ENCODE measurements at regions not wholly inside any gene's neighbourhood (a gene's known extent, or its start where the extent isn't known, plus 50 kb on each side); places are given as distances from the start of the nearest gene placed in this dataset.

DNA sequence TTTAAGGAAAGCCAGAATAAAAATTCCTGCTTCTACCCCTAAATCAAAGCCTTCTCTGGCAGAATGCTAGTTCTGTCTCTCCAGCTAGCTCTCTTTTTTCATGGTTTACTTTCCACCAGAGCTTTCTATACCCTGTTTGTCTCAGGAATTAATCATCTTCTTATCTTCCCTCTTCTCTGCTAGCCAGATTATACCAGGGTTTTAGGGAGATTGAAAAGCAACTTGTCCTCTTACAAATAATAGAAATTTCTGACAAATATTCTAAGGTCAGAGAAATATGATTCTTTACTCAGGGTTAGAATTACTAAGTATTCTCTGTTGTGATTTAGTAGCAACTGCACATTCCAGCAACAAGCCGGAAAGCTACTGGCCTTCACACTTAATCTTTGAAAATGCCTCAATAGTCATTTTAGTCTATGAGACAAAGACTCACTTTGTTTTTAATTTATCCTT lies 166.4 kb downstream of the TANC2 start:
- DNase-seq (ENCODE audit: low spot score): no peak

DNA sequence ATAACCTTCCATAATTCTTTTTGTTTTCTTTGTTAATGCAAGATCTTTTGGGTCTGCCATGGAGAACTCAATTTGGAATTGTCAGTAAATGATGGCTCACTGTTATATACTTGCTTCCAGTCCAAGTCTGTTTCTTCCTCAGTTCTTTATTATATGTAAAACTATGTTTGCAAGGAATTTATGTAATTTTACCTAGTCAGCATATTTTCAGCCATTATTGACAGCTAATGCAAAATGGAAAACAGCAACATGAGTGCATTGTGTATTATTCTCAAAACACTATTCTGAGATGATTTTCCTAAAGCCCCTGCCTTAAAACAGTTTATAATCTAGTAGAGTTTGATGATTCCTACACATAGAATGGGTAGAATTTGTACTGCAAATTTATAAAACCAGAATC lies 167.5 kb downstream of the TANC2 start:
- no peak for DNase-seq (ENCODE audit: low spot score)

DNA sequence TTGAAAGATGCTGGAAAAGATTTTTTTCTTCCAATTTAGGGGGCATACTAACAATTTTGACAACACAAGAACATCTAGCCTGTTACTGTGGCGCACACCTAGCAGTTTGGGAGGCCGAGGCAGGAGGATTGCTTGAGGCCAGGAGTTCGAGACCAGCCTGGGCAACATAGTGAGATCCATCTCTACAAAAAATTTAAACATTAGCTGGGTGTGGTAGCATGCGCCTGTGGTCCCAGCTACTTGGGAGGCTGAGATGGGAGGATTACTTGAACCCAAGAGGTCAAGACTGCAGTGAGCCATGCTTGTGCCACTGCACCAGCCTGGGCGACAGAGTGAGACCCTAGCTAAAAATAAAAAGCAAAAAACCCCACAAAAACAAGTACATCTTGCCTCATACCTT lies 168.8 kb downstream of the TANC2 start:
- DNase-seq (ENCODE audit: low spot score): no peak

DNA sequence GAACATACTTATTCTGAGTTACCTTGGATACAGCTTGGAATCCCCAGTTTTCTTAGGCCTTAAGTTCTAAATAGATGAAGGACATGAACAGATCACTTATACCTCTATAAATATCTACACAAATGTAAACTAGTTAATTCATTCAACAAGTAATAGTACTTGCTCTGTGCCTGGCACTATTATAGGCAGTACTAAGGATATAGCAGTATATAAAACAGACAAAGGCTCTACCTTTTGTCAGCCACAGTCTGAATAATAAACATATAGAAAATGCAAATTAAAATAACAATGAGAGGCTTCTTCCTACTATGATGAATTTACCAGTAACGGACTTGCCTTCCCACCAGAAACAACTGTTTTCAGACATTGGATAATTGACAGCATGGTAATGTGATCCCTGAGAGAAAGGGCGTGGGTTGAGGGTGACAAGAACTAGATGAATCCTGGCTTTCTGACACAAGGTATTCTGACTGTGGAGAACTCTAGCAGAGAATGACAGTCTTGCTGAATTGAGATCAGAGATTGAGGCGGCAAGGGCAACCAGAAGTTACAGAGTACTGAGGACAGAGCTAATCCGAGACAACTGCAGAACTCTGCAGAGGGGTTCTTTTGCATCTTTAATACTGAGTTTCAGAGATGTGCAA lies 170.5 kb downstream of the TANC2 start:
- DNase-seq (ENCODE audit: low spot score): no peak

DNA sequence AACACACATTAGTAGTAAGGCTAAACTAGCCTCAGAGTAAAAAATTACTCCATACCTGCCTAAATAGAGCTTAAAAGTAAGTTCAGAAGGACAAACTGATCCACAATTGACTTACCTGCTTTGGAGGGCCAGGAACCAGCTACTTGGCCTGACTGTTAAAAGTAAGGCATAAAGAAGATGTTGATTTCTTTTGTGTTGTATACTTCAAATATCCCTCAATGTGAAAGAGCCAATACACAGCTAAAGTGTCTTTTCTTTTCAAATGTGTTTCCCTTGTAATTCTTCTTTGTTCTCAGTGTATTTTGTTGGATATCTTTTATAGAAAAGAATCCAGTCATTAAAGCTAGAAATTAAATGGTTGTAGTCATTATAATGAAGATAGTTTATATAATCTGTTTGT lies 171.1 kb downstream of the TANC2 start:
- no peak for DNase-seq (ENCODE audit: low spot score)

DNA sequence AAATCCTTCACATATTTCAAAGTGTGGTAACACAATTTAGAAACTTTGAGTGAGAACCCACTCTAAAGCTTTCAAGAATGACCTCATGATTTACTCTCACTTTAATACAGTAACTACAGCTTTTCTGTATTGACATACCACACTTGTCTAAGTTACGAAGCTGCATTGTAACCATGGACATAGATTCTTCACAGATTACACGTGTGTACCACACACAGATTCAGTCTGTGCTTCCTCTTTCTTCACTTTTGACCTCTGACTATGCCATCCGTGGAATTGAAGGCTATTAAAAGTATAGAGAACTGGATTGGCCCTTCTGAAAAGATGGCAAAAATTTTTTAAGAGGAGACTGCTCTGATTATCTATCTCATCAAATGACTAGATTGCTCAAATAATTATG lies 172.7 kb downstream of the TANC2 start:
- DNase-seq (ENCODE audit: low spot score): no peak

DNA sequence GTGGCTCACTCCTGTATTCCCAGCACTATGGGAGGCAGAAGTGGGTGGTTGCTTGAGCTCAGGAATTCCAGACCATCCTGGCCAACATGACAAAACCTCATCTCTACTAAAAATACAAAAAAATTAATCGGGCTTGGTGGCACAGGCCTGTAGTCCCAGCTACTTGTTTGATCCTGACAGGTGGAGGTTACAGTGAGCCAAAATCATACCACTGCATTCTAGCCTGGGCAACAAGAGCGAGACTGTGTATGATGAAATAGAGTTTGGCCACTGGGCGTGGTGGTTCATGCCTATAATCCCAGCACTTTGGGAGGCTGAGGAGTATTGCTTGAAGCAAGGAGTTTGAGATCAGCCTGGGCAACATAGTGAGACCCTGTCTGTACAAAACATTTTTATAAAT lies 173.3 kb downstream of the TANC2 start:
- DNase-seq (ENCODE audit: low spot score): no peak

DNA sequence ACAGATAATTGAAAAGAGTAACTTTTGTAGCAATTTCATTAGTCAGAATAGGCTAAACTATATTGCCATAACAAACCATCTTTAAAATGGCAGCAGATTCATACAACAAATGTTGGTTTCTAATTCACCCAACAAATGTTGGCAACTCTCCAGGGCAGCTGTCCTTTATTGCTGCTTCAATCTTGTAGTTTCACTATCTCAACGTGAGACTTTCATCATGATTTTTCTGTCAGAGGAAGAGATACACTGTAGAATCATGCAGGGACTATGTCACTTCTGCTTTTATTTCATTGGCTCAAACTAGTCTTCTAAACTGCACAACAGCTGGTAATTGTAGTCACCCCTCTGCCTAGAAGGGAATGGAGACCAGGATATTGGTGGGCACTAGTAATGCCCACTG lies 174.2 kb downstream of the TANC2 start:
- DNase-seq (ENCODE audit: low spot score): no peak

DNA sequence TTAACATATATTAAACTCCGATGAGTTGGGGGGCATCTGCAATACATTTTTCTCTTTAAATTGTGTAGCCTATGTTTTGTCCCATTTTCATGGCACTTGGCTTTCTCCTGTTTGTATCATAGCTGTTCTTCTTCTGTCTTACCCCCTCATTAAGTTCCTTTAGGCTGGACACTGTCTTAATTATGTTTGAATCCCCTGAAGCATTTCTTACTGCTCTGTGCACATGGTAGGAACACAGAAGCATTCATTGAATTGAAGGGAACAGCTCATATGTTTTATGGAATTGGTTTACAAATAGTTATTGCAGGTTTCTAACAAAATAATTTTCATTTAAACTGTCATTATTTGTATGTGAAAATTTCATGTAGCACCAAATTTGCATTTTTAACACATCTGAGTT lies 176.8 kb downstream of the TANC2 start:
- DNase-seq (ENCODE audit: low spot score): no peak

DNA sequence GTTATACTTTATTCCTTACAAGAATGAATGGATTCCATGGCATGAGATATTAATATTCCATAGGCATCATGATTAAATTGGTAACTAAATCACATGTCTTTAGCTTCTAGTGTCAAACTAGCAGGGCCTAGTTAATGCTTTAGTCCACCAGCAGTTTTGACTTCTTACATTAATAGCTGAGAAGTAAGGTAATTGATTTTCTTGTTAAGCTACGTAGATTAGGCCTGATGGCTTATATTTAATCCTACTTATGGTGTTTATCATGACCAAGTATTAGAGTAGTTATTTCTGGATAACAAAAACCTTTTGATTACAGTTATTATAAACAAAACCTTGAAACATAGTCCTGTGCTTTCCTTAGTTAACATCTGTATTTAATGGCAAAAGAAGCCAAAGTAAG lies 184.5 kb downstream of the TANC2 start:
- no peak for DNase-seq (ENCODE audit: low spot score)

DNA sequence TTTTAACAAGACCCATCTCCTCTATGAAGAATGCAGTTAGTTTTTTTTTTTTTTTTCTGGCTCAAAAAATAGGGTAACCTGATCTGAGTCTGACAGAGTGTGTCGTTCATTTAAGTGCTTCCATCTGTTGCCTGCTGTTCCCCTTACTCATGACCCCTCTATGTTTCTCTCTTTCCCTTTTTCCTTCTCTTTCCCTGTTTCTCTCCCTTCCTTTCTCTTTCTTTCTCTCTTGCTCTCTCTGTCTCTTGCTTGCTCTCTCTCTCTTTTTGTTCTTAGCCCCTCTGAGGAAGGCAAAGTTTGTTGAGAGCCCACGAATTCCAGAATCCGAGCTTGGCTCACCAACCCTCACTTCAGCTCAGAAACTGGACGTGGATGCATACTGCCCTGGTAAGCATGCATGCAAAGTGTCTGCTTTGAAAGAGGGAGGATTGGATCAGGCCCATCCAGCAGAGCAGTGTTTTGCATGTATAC lies 185.0 kb downstream of the TANC2 start:
- DNase-seq (ENCODE audit: low spot score): no peak

DNA sequence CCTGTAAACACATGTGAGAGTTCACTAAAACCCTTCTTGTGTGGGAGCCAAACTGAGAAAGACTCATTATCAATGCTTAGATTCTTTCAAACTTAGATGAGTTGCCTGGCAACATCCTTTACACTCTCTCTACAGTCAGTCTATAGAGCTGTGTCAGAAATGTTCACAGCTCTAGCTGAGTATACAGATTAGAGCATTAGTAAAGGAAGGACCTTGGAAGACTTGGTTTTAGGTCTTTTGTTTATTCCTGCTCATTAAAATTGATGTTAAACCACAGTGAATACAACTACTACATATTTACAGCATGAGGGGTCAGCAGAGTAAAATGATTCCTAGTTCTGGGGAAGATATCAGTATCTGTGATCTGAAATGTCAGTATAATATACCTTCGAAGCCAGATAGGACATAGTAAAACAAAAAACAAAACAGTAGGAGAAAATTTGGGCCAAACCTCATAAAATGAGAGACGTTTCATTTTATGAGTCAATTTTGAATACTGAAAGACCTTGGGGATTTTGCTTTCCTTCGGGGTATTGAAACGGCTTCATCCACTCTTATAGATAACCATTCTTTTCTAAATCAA lies 186.0 kb downstream of the TANC2 start:
- no peak for DNase-seq (ENCODE audit: low spot score)

DNA sequence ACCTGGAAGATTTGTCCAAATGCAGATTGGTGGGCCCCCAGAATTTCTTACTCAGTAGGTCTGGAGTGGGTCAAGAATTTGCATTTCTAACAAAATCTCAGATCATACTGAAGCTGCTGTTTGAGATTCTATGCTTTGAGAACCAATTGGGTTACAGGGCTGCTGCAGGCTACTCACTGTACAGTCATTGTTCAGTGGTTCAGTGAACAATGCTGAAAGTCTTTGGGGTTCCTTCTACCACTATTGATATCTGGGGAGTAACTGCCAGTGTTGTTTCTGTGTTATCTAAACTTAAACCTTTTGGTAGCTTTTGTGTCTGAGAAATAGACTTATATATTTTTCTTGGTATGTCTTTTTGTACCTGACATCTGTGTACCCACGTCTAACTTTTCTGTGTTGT lies 187.5 kb downstream of the TANC2 start:
- no peak for DNase-seq (ENCODE audit: low spot score)

DNA sequence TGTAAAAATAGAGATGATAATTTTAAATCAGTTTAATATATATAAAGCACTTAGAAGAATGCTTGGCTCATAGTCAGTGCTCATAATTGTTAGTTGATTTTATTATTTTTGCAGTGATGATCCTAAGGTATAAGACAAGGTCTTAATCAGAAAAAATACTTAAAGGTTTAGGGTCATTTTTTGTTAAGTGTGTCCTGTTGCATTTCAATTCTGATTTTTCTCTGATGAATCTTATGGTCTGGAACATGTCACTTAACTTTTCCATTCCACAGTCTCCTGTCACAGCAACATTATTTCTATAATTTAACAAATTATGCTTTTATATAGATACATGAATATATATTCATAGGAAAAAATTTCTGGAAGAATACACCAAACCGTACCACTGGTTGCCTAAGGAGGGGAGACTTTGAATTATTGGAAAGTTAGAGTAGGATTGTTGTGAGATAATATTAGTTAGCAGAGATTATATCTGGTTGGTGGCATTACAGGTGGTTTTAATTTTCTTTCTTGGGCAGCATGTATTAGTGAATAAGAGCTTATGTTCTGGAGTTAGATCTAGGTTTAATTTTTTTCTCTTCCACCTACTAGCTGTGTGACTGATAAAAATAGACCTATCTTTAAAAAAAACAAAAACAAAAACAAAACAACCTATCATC lies 188.7 kb downstream of the TANC2 start:
- no peak for DNase-seq (ENCODE audit: low spot score)

DNA sequence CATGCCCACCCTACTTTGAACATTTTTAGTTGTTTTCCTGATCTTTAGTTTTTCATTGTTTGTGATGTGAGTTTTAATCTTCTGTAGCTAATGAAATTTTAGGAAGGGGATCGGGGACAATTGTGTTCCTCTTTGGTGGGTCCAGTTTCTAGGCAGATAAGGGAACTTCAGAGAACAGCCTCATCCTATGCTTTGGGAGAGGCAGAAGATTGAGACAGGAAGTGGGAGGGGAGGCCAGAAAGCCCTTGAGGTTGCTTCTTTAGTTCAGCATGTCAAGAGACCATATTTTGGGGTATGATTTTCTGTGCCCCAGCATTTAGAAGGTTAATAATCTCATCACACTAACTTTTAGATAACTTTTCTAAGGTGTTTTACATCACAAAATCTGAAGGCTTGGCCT lies 191.0 kb downstream of the TANC2 start:
- DNase-seq (ENCODE audit: low spot score): no peak

DNA sequence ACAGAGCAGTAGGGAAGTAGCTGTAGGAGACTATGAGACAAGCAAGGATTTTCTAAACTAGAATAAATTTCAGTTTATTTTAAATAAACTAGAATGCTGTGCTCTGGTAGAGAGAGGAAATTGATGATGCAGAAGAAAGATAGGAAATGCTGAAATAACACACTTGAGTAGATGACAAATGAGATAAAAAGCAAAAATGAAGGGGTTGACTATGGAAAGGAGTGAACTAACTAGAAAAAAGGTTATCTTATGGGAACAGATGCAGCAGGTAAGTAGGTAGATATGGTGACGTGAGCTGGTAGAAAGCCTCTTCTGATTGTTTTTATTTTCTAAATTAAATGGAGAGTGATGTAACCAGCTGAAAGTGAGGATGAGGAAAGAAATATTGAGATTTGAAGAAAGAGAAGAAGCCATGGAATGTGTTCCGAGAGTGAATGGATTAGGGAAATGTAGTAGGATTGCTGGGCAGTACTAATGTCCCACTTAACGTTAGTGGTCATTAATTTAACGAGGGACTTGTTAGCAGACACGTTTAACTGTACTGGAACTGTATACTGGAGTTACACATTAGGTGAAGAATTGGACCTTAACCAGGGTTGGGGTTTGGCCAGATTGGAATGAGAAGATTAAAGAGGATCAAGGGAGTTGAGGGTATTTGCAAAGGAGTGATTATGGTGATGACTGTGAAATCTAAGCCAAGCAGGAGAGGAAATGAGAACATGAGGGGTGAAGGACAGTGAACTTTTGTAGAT lies 196.5 kb downstream of the TANC2 start:
- DNase-seq (ENCODE audit: low spot score): no peak

DNA sequence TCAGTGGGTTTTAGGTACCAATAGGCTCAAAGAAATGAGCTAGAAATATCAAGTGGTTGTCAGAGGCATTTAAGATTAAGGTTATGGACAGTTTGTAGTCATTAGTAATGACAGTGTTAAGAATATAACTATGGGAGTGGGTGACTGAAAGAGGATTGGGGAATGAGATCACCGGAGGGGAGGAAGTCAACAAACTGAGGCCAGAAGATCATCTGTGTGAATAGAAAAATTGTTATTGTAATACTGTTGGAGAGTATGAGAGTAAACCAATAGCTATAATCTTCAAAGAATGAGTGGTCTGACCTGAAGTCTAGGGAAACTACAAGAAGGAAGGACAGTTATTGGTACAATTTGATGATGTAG lies 197.1 kb downstream of the TANC2 start:
- no peak for DNase-seq (ENCODE audit: low spot score)

DNA sequence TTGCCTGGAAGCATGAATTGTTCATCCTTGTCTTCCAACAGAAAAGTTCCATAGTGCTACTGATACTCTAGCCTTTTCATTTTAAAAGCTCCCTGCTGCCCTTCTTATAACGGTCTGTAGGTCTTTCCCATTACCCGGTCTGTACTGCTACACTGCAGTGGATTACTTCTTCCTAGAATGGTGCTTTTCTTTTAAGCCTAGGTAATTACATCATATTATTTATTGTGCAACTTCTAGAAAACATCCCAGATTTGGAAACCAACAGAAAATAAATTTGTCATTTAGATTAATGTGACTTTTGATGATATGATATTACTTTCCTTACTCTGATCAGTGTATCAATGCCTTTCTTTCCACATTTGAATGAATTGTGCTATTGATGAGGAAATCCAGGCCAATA lies 199.4 kb downstream of the TANC2 start:
- no peak for DNase-seq (ENCODE audit: low spot score)

DNA sequence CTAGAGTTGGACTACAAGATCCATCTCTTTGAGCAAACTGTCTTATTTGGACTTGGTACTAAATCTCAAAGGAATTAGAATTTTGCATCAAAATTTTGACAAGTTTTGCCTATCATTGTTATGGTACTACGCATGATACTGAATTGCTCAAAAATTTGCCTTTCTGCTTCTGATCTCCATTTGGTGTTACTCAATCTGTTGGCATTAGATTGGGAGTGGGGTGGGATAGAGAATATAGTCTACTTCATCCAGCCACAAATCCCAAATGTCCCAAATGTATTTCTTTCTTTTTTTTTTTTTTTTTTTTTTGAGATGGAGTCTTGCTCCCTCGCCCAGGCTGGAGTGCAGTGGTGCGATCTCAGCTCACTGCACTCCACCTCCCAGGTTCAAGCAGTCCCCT lies 204.8 kb downstream of the TANC2 start:
- no peak for DNase-seq (ENCODE audit: low spot score)

DNA sequence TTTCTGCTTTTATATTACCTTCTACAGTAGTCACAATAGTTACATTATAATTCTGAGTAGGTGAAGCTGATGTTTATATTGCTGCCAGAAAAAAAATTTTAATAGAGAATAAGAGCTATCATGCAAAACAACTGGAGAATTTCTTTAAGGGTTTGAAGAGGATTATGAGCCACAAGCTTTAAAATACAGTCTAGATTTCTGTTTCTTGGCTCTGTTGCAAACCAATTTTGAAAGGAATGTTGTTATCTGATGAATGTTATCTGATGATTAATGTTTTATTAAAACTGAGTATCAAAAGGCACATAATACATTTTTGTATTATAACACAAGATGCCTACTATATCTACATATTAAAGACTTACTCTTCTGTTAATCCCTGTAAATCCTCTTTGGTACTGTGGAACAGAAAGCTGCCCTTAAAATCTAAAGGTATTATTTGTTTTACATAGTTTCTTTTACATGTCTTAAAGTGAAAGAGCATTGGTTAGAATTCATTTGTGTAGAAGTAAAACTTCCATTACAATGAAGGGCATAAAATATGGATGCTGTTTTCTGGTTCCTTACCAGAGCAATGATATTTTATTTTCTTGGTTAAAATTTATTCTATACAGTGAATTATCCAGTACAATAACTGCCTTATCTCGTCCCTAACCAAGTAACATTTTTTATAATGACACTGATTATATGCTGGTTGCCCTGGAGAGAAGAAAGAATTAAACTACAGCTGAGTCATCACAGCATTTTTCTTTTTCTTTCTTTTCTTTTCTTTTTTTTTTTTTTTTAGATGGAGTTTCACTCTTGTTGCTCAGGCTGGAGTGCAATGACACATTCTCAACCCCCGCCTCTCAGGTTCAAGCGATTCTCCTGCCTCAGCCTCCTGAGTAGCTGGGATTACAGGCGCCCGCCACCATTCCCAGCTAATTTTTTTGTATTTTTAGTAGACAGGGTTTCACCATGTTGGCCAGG lies 205.7 kb downstream of the TANC2 start:
- DNase-seq (ENCODE audit: low spot score): no peak

DNA sequence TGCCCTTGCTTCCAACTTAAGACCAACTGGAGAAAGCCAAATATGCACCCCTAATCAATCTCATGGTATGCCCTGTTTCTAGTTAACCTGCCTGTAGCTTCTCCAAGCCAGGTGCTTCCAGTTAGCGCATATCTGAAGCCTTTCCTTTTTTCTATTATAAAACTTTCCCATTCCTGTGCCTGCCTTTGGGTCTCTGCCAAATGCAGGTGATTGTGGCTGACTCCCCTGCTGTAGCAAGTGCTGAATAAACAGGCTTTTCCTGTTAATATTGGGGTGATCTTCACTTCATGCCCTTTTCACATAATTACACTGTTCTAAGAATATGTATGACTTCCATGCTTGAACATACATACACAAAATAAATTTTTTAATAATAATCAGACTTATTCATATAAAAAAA lies 207.4 kb downstream of the TANC2 start:
- no peak for DNase-seq (ENCODE audit: low spot score)

DNA sequence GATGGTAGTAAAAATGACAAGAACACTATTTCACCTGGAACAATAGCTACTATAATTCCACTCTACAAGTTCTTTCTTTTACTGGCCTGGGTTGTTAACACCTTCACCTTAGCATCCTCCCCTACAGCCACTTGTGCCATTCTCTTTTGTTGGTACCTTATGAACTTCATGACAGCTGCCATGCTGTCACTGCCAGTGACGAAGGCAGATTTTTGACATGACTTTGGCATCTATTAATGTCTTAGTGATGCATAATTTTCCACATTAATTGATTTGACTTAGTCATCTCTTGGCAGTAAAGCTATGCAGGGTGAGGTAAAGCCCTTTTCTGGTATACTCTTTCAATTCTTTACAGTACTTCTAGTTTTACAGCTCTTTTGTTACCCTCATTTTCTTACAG lies 207.9 kb downstream of the TANC2 start:
- no peak for DNase-seq (ENCODE audit: low spot score)

Measured in HuH-7.5 (cell line).